ENCODE measurements at regions not wholly inside any gene's neighbourhood (a gene's known extent, or its start where the extent isn't known, plus 50 kb on each side); places are given as distances from the start of the nearest gene placed in this dataset.
"Not testable (repeated sequence)": the region's sequence is repeated elsewhere in the genome, so short reads cannot be mapped to it uniquely, and the experiment has no call there.

DNA sequence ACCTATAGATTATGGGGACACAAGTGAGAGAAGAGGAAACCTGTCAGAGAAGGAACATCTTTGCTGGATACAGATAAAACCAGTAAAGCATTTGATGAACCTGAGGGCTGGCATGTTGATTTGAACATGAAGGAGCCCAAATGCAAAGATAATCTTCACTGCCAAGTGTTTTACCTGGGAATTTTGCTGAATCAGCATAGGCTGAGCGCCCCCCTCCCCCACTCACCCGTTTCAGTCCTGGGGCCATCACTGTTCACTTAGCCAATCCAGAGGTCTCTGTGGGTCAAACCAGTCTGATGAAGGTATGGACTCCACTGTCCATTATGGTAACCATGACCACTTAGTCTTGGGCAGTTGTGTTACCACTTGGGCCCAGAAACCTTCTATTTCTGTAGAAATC, 466.0 kb upstream of the GRM7 start:
- no peaks in the 10 kb centered on the region for H3K9me3 ChIP-seq

DNA sequence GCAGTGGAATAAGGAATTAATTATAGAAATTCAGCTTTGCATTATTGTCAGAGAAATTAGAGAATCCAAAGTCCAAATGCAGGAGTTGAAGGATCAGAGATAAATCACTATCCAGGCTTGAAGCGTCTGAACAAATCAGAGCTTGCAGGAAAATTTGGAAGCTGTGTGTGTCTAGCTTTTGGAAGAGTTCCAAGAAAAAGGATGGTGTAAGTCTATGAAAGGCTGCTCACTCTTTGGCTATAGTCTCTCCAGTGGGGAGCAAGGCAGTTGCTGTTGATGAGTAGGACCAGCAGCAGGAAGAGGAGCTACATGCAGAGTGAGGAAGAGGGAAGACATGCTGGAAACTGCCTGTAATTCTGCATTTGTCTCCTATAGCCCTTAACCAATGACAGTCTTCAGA, 464.3 kb upstream of the GRM7 start:
- Histone ChIP-seq H3K27me3 (no peaks in the 10 kb centered on the region), H3K4me3 (ENCODE audit: low read depth, low read length) (no peak overlapping the region), H3K9me3 (no peaks in the 10 kb centered on the region), H3K4me1 (no peaks in the 10 kb centered on the region), H3K36me3 (no peaks in the 10 kb centered on the region)
- TF ChIP-seq, protein P1, sequence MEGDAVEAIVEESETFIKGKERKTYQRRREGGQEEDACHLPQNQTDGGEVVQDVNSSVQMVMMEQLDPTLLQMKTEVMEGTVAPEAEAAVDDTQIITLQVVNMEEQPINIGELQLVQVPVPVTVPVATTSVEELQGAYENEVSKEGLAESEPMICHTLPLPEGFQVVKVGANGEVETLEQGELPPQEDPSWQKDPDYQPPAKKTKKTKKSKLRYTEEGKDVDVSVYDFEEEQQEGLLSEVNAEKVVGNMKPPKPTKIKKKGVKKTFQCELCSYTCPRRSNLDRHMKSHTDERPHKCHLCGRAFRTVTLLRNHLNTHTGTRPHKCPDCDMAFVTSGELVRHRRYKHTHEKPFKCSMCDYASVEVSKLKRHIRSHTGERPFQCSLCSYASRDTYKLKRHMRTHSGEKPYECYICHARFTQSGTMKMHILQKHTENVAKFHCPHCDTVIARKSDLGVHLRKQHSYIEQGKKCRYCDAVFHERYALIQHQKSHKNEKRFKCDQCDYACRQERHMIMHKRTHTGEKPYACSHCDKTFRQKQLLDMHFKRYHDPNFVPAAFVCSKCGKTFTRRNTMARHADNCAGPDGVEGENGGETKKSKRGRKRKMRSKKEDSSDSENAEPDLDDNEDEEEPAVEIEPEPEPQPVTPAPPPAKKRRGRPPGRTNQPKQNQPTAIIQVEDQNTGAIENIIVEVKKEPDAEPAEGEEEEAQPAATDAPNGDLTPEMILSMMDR (IDR thresholded peaks at IDR 0.05; ENCODE audit: low read depth, low read length) = no peak
- no peak for DNase-seq

More for the DNA sequence above, 466.0 kb upstream of the GRM7 start:
- Histone ChIP-seq H3K27me3 (no peaks in the 10 kb centered on the region), H3K36me3 (no peaks in the 10 kb centered on the region), H3K4me3 (ENCODE audit: low read depth, low read length) (no peak overlapping the region), H3K4me1 (no peaks in the 10 kb centered on the region)
- TF ChIP-seq, protein P1 (IDR thresholded peaks at IDR 0.05; ENCODE audit: low read depth, low read length) = no peak
- DNase-seq = no peak

DNA sequence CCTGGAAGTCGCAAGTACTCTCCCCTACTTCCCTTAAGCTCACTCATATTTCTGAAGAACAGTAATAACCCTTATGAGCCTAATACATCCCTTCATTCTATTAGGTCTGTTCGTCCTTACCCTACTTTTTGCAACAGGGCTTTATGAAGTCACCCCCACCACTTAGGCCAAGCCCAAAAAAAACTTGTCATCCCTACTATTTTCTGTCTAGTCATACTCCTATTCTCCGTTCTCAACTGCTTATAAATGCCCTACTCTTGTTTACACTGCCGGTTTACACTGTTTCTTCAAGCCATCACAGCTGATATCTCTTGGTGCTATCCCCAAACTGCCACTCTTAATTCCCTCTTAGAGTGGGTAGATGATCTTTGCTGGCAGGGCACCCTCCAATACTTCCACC, 458.2 kb upstream of the GRM7 start:
- H3K9me3 ChIP-seq; H3K4me1 ChIP-seq; H3K4me3 ChIP-seq (ENCODE audit: low read depth, low read length); H3K27me3 ChIP-seq; DNase-seq; H3K36me3 ChIP-seq: not testable (repeated sequence)

GRCh38 chr3:6406923-6407322, 454.0 kb upstream of the GRM7 start:
- not testable (repeated sequence) for H3K27me3 ChIP-seq; H3K9me3 ChIP-seq; H3K4me1 ChIP-seq; DNase-seq; H3K36me3 ChIP-seq; H3K4me3 ChIP-seq (ENCODE audit: low read depth, low read length)

DNA sequence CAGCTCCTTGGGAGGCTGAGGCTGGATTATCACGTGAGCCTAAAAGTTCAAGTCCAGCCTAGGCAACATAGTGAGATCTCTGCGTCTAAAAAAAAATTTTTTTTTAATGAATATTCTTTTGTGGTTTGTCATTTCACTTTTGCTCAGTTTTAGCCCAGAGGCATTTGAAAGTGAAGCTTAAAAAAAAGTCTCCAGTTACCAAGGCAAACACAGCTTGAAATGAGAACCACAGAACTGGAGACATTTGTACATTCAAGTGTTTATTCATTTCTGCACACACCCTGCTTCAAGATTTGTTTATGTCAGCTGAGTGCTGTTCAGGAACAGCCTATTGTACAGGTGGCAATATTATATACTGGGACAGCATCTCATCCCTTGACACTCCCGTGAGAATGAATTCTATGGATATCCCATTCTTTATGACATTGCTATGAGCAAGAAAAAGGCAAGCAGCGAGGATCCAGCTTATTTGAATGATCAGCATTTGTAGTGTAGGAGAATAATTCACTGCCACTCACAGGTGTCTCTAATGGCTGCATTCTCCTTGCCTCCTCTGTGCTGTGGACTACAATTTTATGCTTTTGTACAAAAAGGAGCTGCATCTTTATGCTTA, 444.8 kb upstream of the GRM7 start:
- H3K4me1 ChIP-seq = no peaks in the 10 kb centered on the region
- H3K27me3 ChIP-seq = no peaks in the 10 kb centered on the region
- TF ChIP-seq, protein P1 (IDR thresholded peaks at IDR 0.05; ENCODE audit: low read depth, low read length) = no peak
- H3K4me3 ChIP-seq (ENCODE audit: low read depth, low read length) = no peak overlapping the region
- no peaks in the 10 kb centered on the region for H3K9me3 ChIP-seq
- no peak for DNase-seq
- H3K36me3 ChIP-seq = no peaks in the 10 kb centered on the region

- TF ChIP-seq, protein P1 (IDR thresholded peaks at IDR 0.05; ENCODE audit: low read depth, low read length) = no peak
- no peaks in the 10 kb centered on the region for H3K27me3 ChIP-seq
- no peaks in the 10 kb centered on the region for H3K9me3 ChIP-seq
- no peak overlapping the region for H3K4me3 ChIP-seq (ENCODE audit: low read depth, low read length)
- no peaks in the 10 kb centered on the region for H3K36me3 ChIP-seq
- no peak for DNase-seq
- H3K4me1 ChIP-seq = no peaks in the 10 kb centered on the region
These were observed 443.7 kb upstream of the GRM7 start for GRCh38 chr3:6417174-6417573.

- no peak overlapping the region for H3K4me3 ChIP-seq (ENCODE audit: low read depth, low read length)
- H3K27me3 ChIP-seq = no peaks in the 10 kb centered on the region
- H3K36me3 ChIP-seq = no peaks in the 10 kb centered on the region
- H3K9me3 ChIP-seq = no peaks in the 10 kb centered on the region
- no peaks in the 10 kb centered on the region for H3K4me1 ChIP-seq
- TF ChIP-seq, protein P1 (IDR thresholded peaks at IDR 0.05; ENCODE audit: low read depth, low read length) = no peak
- no peak for DNase-seq
These were observed 442.4 kb upstream of the GRM7 start for GRCh38 chr3:6418485-6418884.
